HCT116 (cell line): ENCODE measurements at regions not wholly inside any gene's neighbourhood (a gene's known extent, or its start where the extent isn't known, plus 50 kb on each side); places are given as distances from the start of the nearest gene placed in this dataset.

Source experiments
- ATAC-seq: fragments of 200-7000 bp; cut with Tn5 transposase; 2 replicates; pipeline ENCODE4 v1.9.1; 2020; ENCODE audit warnings: mild to moderate bottlenecking, moderate library complexity
- BruUV-seq: library from RNA; stranded (reverse); fragments of 400-500 nt; replicated peaks from 2 replicates; lab custom pipeline; 2021; lab: Mats Ljungman, UMichigan
- CTCF ChIA-PET: fragments of 300-600 bp; sonication (Branson Sonifier 250); formaldehyde crosslinking; loops from one replicate; lab custom pipeline; 2021; ENCODE audit warnings: antibody characterized with exemption; lab: Charles Lee
- POLR2A ChIA-PET: fragments of 300-600, 350-600 bp; sonication (Branson Sonifier 250); formaldehyde crosslinking; loops from one replicate; lab custom pipeline; 2021; ENCODE audit warnings: antibody characterized with exemption; lab: Charles Lee
- RAD21 ChIA-PET, 2 experiments: fragments of 300-600 bp; sonication (Branson Sonifier 250); formaldehyde crosslinking; loops; one replicate each; lab custom pipeline; 2023; ENCODE audit warnings: low total read pairs in 2 of 2; ENCODE audit not compliant: uncharacterized antibody in 2 of 2, unreplicated experiment in 2 of 2, low non-redundant PET in 1 of 2; lab: Charles Lee
- DNase-seq: peaks from one replicate; pipeline ENCODE4 v3.0.0-alpha.2; 2010; ENCODE audit warnings: low read depth, low spot score
- H2AFZ ChIP-seq: fragments of 200-600 bp; shearing (Covaris generic), sonication (generic); 2 replicates; pipeline ENCODE4 v1.6.1; 2017; ENCODE audit warnings: low read depth, mixed run types, mixed read lengths, antibody characterized with exemption, low read length; ENCODE audit not compliant: poor library complexity, severe bottlenecking
- H3K27ac ChIP-seq: 2 replicates; pipeline ENCODE4 v1.5.1; 2012; ENCODE audit warnings: low read depth, low read length
- H3K27me3 ChIP-seq: fragments of 200-600 bp; sonication (generic); 2 replicates; pipeline ENCODE4 v1.6.1; 2016; ENCODE audit warnings: mixed run types, low read length, mixed read lengths; ENCODE audit not compliant: insufficient read depth
- H3K36me3 ChIP-seq, 2 experiments: fragments of 200-500 bp in 1 of 2; fragments of 200-600 bp in 1 of 2; sonication (Bioruptor generic) in 1 of 2; sonication (generic) in 1 of 2; 2 replicates each; pipeline versions ENCODE4 v1.5.1 to v1.6.1; 2014 to 2016; ENCODE audit warnings: low read length in 2 of 2, inconsistent platforms in 1 of 2, mixed read lengths in 1 of 2, mixed run types in 1 of 2; ENCODE audit not compliant: insufficient read depth in 2 of 2, control insufficient read depth in 1 of 2
- H3K4me1 ChIP-seq, 2 experiments: fragments of 200-600 bp in 1 of 2; sonication (generic) in 1 of 2; 2 replicates each; pipeline versions ENCODE4 v1.5.1 to v1.6.1; 2012 to 2017; ENCODE audit warnings: low read length in 2 of 2, inconsistent platforms in 1 of 2, mild to moderate bottlenecking in 1 of 2, mixed read lengths in 1 of 2, mixed run types in 1 of 2, moderate library complexity in 1 of 2; ENCODE audit not compliant: insufficient read depth in 2 of 2, control insufficient read depth in 1 of 2
- H3K4me2 ChIP-seq: fragments of 200-600 bp; sonication (generic); 2 replicates; pipeline ENCODE4 v1.6.1; 2017; ENCODE audit warnings: mixed run types, low read length, mixed read lengths
- H3K4me3 ChIP-seq, 2 experiments: fragments of 200-600 bp in 1 of 2; sonication (generic) in 1 of 2; replicated peaks in 1 of 2; 2 replicates each; pipeline ENCODE4 v1.5.1; 2011 to 2016; ENCODE audit warnings: low read length in 2 of 2, control low read depth in 1 of 2, low read depth in 1 of 2, mild to moderate bottlenecking in 1 of 2, mixed read lengths in 1 of 2, mixed run types in 1 of 2
- H3K79me2 ChIP-seq: fragments of 200-600 bp; sonication (generic); 2 replicates; pipeline ENCODE4 v1.6.1; 2017; ENCODE audit warnings: mild to moderate bottlenecking, mixed run types, low read length, moderate library complexity, mixed read lengths; ENCODE audit not compliant: insufficient read depth
- H3K9ac ChIP-seq: fragments of 200-600 bp; sonication (generic); 2 replicates; pipeline ENCODE4 v1.6.1; 2016; ENCODE audit warnings: low read length, mixed read lengths
- H3K9me2 ChIP-seq: fragments of 200-600 bp; sonication (generic), shearing (Covaris generic); 2 replicates; pipeline ENCODE4 v1.6.1; 2017; ENCODE audit warnings: mixed run types, mild to moderate bottlenecking, moderate library complexity; ENCODE audit not compliant: insufficient read depth
- H3K9me3 ChIP-seq, 2 experiments: fragments of 200-500 bp in 1 of 2; fragments of 200-600 bp in 1 of 2; sonication (Bioruptor generic) in 1 of 2; sonication (generic) in 1 of 2; 2 replicates each; pipeline ENCODE4 v1.6.1; 2014 to 2017; ENCODE audit warnings: low read length in 2 of 2, mixed read lengths in 2 of 2, inconsistent platforms in 1 of 2, low read depth in 1 of 2, mild to moderate bottlenecking in 1 of 2, mixed run types in 1 of 2, moderate library complexity in 1 of 2; ENCODE audit not compliant: control insufficient read depth in 1 of 2, insufficient read depth in 1 of 2
- H4K20me1 ChIP-seq: fragments of 200-600 bp; sonication (generic), shearing (Covaris generic); 2 replicates; pipeline ENCODE4 v1.6.1; 2017; ENCODE audit warnings: mixed run types, mild to moderate bottlenecking, moderate library complexity; ENCODE audit not compliant: insufficient read depth
- CEBPB ChIP-seq: IDR thresholded peaks from 2 replicates; pipeline ENCODE4 v1.6.1; 2012; ENCODE audit warnings: low read depth
- EZH2 ChIP-seq: fragments of 200-600 bp; sonication (generic); IDR thresholded peaks from 2 replicates; pipeline ENCODE4 v1.6.1; 2017; ENCODE audit warnings: antibody characterized with exemption, mixed run types
- JUND ChIP-seq: IDR thresholded peaks from 2 replicates; pipeline ENCODE4 v1.6.1; 2012
- POLR2AphosphoS5 ChIP-seq: IDR thresholded peaks from 2 replicates; pipeline ENCODE4 v1.6.1; 2011; ENCODE audit warnings: mild to moderate bottlenecking, low read depth, low read length, moderate library complexity
- SIN3A ChIP-seq: IDR thresholded peaks from 2 replicates; pipeline ENCODE4 v1.6.1; 2012; ENCODE audit warnings: low read depth
- SP1 ChIP-seq: IDR thresholded peaks from 2 replicates; pipeline ENCODE4 v1.6.1; 2012; ENCODE audit warnings: low read depth
- SRF ChIP-seq: IDR thresholded peaks from 2 replicates; pipeline ENCODE4 v1.6.1; 2012; ENCODE audit warnings: low read depth
- TCF7L2 ChIP-seq: IDR thresholded peaks from 2 replicates; pipeline ENCODE4 v1.7.0; 2011; ENCODE audit warnings: borderline replicate concordance, inconsistent platforms; ENCODE audit not compliant: insufficient read depth, insufficient read length; ENCODE audit errors: extremely low read depth
- ZFX ChIP-seq: fragments of 450-650 bp; IDR thresholded peaks from 2 replicates; pipeline ENCODE4 v1.6.1; 2017
- ZNF274 ChIP-seq: fragments of 200-500 bp; sonication (Bioruptor generic); IDR thresholded peaks from 2 replicates; pipeline ENCODE4 v1.6.1; 2014; ENCODE audit warnings: mild to moderate bottlenecking, low read depth, low read length, inconsistent platforms
- intact Hi-C: fragments of 100-400 bp; cut with micrococcal nuclease; formaldehyde crosslinking; loops from 2 replicates; pipeline ENCODE4 v1.10.0; 2022
- TF ChIP-seq, protein P1 (sequence below): IDR thresholded peaks from 2 replicates; pipeline ENCODE4 v1.6.1; 2012
- TF ChIP-seq, protein P2 (sequence below): IDR thresholded peaks from 2 replicates; pipeline ENCODE4 v1.6.1; 2011; ENCODE audit warnings: mild to moderate bottlenecking, low read length, moderate library complexity; ENCODE audit not compliant: insufficient replicate concordance; ENCODE audit errors: extremely low read depth
- TF ChIP-seq, protein P3 (sequence below): IDR thresholded peaks from 2 replicates; pipeline ENCODE4 v1.6.1; 2012; ENCODE audit warnings: low read depth
- TF ChIP-seq, protein P4 (sequence below): IDR thresholded peaks from 2 replicates; pipeline ENCODE4 v1.6.1; 2012

GRCh38 chr4:1538096-1538410, 131.8 kb upstream of the NKX1-1 start:
- Histone ChIP-seq H3K27ac (no peak overlapping the region), H3K9me3 (no peaks in the 10 kb centered on the region), H3K4me1 (peaks cover 0 to 6% of the 10 kb centered on the region in 2 experiments; a peak in 1 of 4 replicates), H3K9ac (no peak overlapping the region), H3K36me3 (no peaks in the 10 kb centered on the region), H3K79me2 (no peaks in the 10 kb centered on the region), H3K27me3 (no peaks in the 10 kb centered on the region), H3K9me2 (no peaks in the 10 kb centered on the region), H4K20me1 (no peaks in the 10 kb centered on the region), H2AFZ (no peak overlapping the region), H3K4me3 (no peak overlapping the region), H3K4me2 (no peak overlapping the region)
- ChIA-PET CTCF (no interaction called here), POLR2A (no interaction called here), RAD21 (no interaction called here)
- ATAC-seq = no peak
- no peak for DNase-seq
- no TSS peak for BruUV-seq
- intact Hi-C loops = no loop called here
- TF ChIP-seq CEBPB (no peak), EZH2 (no peak), ZFX (no peak), TCF7L2 (no peak), POLR2AphosphoS5 (no peak), SP1 (no peak), SRF (no peak), ZNF274 (no peak), SIN3A (no peak)
- TF ChIP-seq, protein P1, sequence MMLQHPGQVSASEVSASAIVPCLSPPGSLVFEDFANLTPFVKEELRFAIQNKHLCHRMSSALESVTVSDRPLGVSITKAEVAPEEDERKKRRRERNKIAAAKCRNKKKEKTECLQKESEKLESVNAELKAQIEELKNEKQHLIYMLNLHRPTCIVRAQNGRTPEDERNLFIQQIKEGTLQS = no peak

DNA sequence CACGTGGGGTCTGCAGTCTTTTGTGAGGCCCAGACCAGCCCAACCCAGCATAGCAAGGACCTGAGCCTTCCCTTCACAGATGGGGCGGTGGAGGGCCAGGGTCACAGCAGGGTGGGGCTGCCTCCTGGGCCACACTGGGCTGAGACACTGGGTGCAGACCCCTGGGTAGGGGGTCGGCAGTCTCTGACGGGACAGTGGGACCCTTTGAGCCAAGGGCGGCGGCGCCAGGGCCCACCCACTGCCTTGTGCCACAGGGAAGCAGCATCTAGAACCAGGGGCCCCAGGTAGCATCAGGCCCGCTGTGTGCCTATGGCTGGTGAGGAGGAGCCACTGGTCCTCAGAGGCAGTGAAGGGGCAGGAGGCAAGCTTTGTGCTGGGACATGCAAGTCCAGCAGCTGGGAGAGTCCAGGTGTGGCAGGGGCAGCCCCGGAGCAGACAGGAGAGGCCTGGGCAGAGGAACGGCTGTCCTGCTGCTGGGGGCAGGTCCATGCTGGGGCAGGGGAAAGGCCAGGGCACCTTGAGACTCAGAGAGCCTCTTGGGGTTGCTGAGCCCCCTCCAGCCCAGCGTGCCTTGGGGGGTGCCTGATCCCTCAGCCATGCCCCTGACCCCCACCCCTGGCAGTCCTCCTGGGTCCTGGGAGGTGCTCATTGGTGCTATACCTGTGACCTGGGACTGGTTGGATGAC, 131.3 kb upstream of the NKX1-1 start:
- CTCF ChIA-PET = no interaction called here
- RAD21 ChIA-PET = no interaction called here
- Histone ChIP-seq H4K20me1 (no peaks in the 10 kb centered on the region), H3K4me1 (peaks cover 0 to 4% of the 10 kb centered on the region in 2 experiments; a peak in 1 of 4 replicates), H2AFZ (no peak overlapping the region), H3K9ac (no peak overlapping the region), H3K79me2 (no peaks in the 10 kb centered on the region), H3K27me3 (no peaks in the 10 kb centered on the region), H3K4me2 (no peak overlapping the region), H3K36me3 (no peaks in the 10 kb centered on the region), H3K4me3 (no peak overlapping the region), H3K27ac (no peak overlapping the region), H3K9me2 (no peaks in the 10 kb centered on the region), H3K9me3 (no peaks in the 10 kb centered on the region)
- DNase-seq = no peak
- ATAC-seq = no peak
- POLR2A ChIA-PET = no interaction called here
- no TSS peak for BruUV-seq
- intact Hi-C loops = no loop called here
- TF ChIP-seq SRF (no peak), JUND (no peak), TCF7L2 (no peak), SIN3A (no peak), CEBPB (no peak)
- TF ChIP-seq, protein P2, sequence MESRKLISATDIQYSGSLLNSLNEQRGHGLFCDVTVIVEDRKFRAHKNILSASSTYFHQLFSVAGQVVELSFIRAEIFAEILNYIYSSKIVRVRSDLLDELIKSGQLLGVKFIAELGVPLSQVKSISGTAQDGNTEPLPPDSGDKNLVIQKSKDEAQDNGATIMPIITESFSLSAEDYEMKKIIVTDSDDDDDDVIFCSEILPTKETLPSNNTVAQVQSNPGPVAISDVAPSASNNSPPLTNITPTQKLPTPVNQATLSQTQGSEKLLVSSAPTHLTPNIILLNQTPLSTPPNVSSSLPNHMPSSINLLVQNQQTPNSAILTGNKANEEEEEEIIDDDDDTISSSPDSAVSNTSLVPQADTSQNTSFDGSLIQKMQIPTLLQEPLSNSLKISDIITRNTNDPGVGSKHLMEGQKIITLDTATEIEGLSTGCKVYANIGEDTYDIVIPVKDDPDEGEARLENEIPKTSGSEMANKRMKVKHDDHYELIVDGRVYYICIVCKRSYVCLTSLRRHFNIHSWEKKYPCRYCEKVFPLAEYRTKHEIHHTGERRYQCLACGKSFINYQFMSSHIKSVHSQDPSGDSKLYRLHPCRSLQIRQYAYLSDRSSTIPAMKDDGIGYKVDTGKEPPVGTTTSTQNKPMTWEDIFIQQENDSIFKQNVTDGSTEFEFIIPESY = no peak
- TF ChIP-seq, protein P3, sequence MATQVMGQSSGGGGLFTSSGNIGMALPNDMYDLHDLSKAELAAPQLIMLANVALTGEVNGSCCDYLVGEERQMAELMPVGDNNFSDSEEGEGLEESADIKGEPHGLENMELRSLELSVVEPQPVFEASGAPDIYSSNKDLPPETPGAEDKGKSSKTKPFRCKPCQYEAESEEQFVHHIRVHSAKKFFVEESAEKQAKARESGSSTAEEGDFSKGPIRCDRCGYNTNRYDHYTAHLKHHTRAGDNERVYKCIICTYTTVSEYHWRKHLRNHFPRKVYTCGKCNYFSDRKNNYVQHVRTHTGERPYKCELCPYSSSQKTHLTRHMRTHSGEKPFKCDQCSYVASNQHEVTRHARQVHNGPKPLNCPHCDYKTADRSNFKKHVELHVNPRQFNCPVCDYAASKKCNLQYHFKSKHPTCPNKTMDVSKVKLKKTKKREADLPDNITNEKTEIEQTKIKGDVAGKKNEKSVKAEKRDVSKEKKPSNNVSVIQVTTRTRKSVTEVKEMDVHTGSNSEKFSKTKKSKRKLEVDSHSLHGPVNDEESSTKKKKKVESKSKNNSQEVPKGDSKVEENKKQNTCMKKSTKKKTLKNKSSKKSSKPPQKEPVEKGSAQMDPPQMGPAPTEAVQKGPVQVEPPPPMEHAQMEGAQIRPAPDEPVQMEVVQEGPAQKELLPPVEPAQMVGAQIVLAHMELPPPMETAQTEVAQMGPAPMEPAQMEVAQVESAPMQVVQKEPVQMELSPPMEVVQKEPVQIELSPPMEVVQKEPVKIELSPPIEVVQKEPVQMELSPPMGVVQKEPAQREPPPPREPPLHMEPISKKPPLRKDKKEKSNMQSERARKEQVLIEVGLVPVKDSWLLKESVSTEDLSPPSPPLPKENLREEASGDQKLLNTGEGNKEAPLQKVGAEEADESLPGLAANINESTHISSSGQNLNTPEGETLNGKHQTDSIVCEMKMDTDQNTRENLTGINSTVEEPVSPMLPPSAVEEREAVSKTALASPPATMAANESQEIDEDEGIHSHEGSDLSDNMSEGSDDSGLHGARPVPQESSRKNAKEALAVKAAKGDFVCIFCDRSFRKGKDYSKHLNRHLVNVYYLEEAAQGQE = no peak
- TF ChIP-seq, protein P1 = no peak
- TF ChIP-seq, protein P4, sequence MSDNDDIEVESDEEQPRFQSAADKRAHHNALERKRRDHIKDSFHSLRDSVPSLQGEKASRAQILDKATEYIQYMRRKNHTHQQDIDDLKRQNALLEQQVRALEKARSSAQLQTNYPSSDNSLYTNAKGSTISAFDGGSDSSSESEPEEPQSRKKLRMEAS = no peak
